Activated CD4-positive, alpha-beta memory T cell treated with anti-CD3 and anti-CD28 coated beads for 36 hours (primary cell): ENCODE measurements at regions not wholly inside any gene's neighbourhood (a gene's known extent, or its start where the extent isn't known, plus 50 kb on each side); places are given as distances from the start of the nearest gene placed in this dataset.

Source experiments
- CTCF ChIA-PET: fragments of 350-600 bp; sonication (Branson Sonifier 250); formaldehyde crosslinking; loops from one replicate; lab custom pipeline; 2021; ENCODE audit warnings: antibody characterized with exemption, inconsistent platforms; lab: Charles Lee
- POLR2A ChIA-PET: fragments of 350-600 bp; sonication (Branson Sonifier 250); formaldehyde crosslinking; loops from one replicate; lab custom pipeline; 2021; ENCODE audit warnings: antibody characterized with exemption; lab: Charles Lee
- DNase-seq: peaks from one replicate; pipeline ENCODE4 v3.0.0-alpha.2; 2020
- H3K27ac Mint-ChIP-seq: one replicate; pipeline ENCODE4 v1.8.0; 2021; ENCODE audit warnings: mixed read lengths
- H3K27me3 Mint-ChIP-seq: one replicate; pipeline ENCODE4 v1.8.0; 2021; ENCODE audit warnings: mixed read lengths
- H3K36me3 Mint-ChIP-seq: one replicate; pipeline ENCODE4 v1.8.0; 2021; ENCODE audit warnings: mixed read lengths
- H3K4me1 Mint-ChIP-seq: one replicate; pipeline ENCODE4 v1.8.0; 2021; ENCODE audit warnings: low read depth, mixed read lengths
- H3K4me3 Mint-ChIP-seq: one replicate; pipeline ENCODE4 v1.8.0; 2021; ENCODE audit warnings: mild to moderate bottlenecking, mixed read lengths
- H3K9me3 Mint-ChIP-seq: one replicate; pipeline ENCODE4 v1.8.0; 2021; ENCODE audit warnings: mixed read lengths
- intact Hi-C: fragments of 100-400 bp; cut with micrococcal nuclease; formaldehyde crosslinking; loops from one replicate; pipeline ENCODE4 v1.15.1; 2023

- H3K27me3 Mint-ChIP-seq = no peaks in the 10 kb centered on the region
- POLR2A ChIA-PET = no interaction called here
- no peak overlapping the region for H3K27ac Mint-ChIP-seq
- H3K4me3 Mint-ChIP-seq = no peak overlapping the region
- peaks cover 5% of the 10 kb centered on the region for H3K9me3 Mint-ChIP-seq
- intact Hi-C loops = no loop called here
- CTCF ChIA-PET = no interaction called here
- H3K36me3 Mint-ChIP-seq = no peaks in the 10 kb centered on the region
- DNase-seq = no peak
- H3K4me1 Mint-ChIP-seq = no peaks in the 10 kb centered on the region
These were observed 291.6 kb upstream of the SEMA3C start for GRCh38 chr7:81210137-81211064.

GRCh38 chr7:81209059-81209458, 290.2 kb upstream of the SEMA3C start:
- CTCF ChIA-PET = no interaction called here
- no peaks in the 10 kb centered on the region for H3K36me3 Mint-ChIP-seq
- DNase-seq = no peak
- no peaks in the 10 kb centered on the region for H3K4me1 Mint-ChIP-seq
- peaks cover 8% of the 10 kb centered on the region for H3K9me3 Mint-ChIP-seq
- H3K4me3 Mint-ChIP-seq = no peak overlapping the region
- no peaks in the 10 kb centered on the region for H3K27me3 Mint-ChIP-seq
- intact Hi-C loops = no loop called here
- no peak overlapping the region for H3K27ac Mint-ChIP-seq
- POLR2A ChIA-PET = no interaction called here

- H3K27ac Mint-ChIP-seq = no peak overlapping the region
- no peaks in the 10 kb centered on the region for H3K4me1 Mint-ChIP-seq
- ChIA-PET CTCF (no interaction called here), POLR2A (no interaction called here)
- no peak overlapping the region for H3K4me3 Mint-ChIP-seq
- DNase-seq = no peak
- peaks cover 12% of the 10 kb centered on the region for H3K9me3 Mint-ChIP-seq
- H3K27me3 Mint-ChIP-seq = no peaks in the 10 kb centered on the region
- H3K36me3 Mint-ChIP-seq = no peaks in the 10 kb centered on the region
- intact Hi-C loops = no loop called here
These were observed 288.9 kb upstream of the SEMA3C start for GRCh38 chr7:81207801-81208200.

GRCh38 chr7:81206667-81207360, 288.0 kb upstream of the SEMA3C start:
- intact Hi-C loops = no loop called here

GRCh38 chr7:81206217-81206616, 287.4 kb upstream of the SEMA3C start:
- no peaks in the 10 kb centered on the region for H3K4me1 Mint-ChIP-seq
- H3K36me3 Mint-ChIP-seq = no peaks in the 10 kb centered on the region
- no peaks in the 10 kb centered on the region for H3K27me3 Mint-ChIP-seq
- no peak overlapping the region for H3K4me3 Mint-ChIP-seq
- DNase-seq = no peak
- POLR2A ChIA-PET = no interaction called here
- CTCF ChIA-PET = no interaction called here
- intact Hi-C loops = no loop called here
- H3K9me3 Mint-ChIP-seq = peaks cover 12% of the 10 kb centered on the region
- H3K27ac Mint-ChIP-seq = no peak overlapping the region

More at GRCh38 chr7:81206667-81207360, 288.0 kb upstream of the SEMA3C start:
- ChIA-PET POLR2A (no interaction called here), CTCF (no interaction called here)
- Mint-ChIP-seq H3K36me3 (no peaks in the 10 kb centered on the region), H3K4me3 (no peak overlapping the region), H3K27me3 (no peaks in the 10 kb centered on the region), H3K9me3 (peaks cover 12% of the 10 kb centered on the region), H3K4me1 (no peaks in the 10 kb centered on the region), H3K27ac (no peak overlapping the region)
- no peak for DNase-seq

- intact Hi-C loops = no loop called here
- no peaks in the 10 kb centered on the region for H3K4me1 Mint-ChIP-seq
- no peaks in the 10 kb centered on the region for H3K36me3 Mint-ChIP-seq
- ChIA-PET CTCF (no interaction called here), POLR2A (no interaction called here)
- H3K27me3 Mint-ChIP-seq = no peaks in the 10 kb centered on the region
- peaks cover 11% of the 10 kb centered on the region for H3K9me3 Mint-ChIP-seq
- DNase-seq = no peak
- H3K4me3 Mint-ChIP-seq = no peak overlapping the region
- no peak overlapping the region for H3K27ac Mint-ChIP-seq
These were observed 282.3 kb upstream of the SEMA3C start for GRCh38 chr7:81201188-81201587.

- intact Hi-C loops = no loop called here
- H3K36me3 Mint-ChIP-seq = no peaks in the 10 kb centered on the region
- CTCF ChIA-PET = no interaction called here
- H3K9me3 Mint-ChIP-seq = peaks cover 5% of the 10 kb centered on the region
- no peak overlapping the region for H3K27ac Mint-ChIP-seq
- no peak overlapping the region for H3K4me3 Mint-ChIP-seq
- DNase-seq = no peak
- POLR2A ChIA-PET = no interaction called here
- H3K4me1 Mint-ChIP-seq = no peaks in the 10 kb centered on the region
- no peaks in the 10 kb centered on the region for H3K27me3 Mint-ChIP-seq
These were observed 279.9 kb upstream of the SEMA3C start for GRCh38 chr7:81198766-81199165.

- no peak overlapping the region for H3K4me3 Mint-ChIP-seq
These were observed 278.4 kb upstream of the SEMA3C start for GRCh38 chr7:81197266-81197665.

GRCh38 chr7:81195033-81195432, 276.2 kb upstream of the SEMA3C start:
- Mint-ChIP-seq H3K36me3 (no peaks in the 10 kb centered on the region), H3K9me3 (peaks cover 10% of the 10 kb centered on the region), H3K4me1 (no peaks in the 10 kb centered on the region), H3K27ac (no peak overlapping the region), H3K4me3 (no peak overlapping the region), H3K27me3 (no peaks in the 10 kb centered on the region)
- CTCF ChIA-PET = interaction anchor here (0.7 kb wide), 1 partner anchor 152 kb away, joined by 4 read pairs; no protein-coding TSS in a partner anchor
- POLR2A ChIA-PET = no interaction called here
- intact Hi-C loops = no loop called here
- DNase-seq = no peak

More at GRCh38 chr7:81197266-81197665, 278.4 kb upstream of the SEMA3C start:
- no peaks in the 10 kb centered on the region for H3K36me3 Mint-ChIP-seq
- no peaks in the 10 kb centered on the region for H3K27me3 Mint-ChIP-seq
- H3K27ac Mint-ChIP-seq = no peak overlapping the region
- POLR2A ChIA-PET = no interaction called here
- H3K4me1 Mint-ChIP-seq = no peaks in the 10 kb centered on the region
- DNase-seq = no peak
- intact Hi-C loops = no loop called here
- H3K9me3 Mint-ChIP-seq = peaks cover 4% of the 10 kb centered on the region
- CTCF ChIA-PET = no interaction called here

GRCh38 chr7:81190997-81191768, 272.3 kb upstream of the SEMA3C start:
- H3K9me3 Mint-ChIP-seq = peaks cover 12% of the 10 kb centered on the region
- POLR2A ChIA-PET = no interaction called here

GRCh38 chr7:81187753-81188152, 268.9 kb upstream of the SEMA3C start:
- Mint-ChIP-seq H3K27ac (no peak overlapping the region), H3K4me3 (no peak overlapping the region), H3K36me3 (no peaks in the 10 kb centered on the region), H3K4me1 (no peaks in the 10 kb centered on the region), H3K9me3 (peaks cover 10% of the 10 kb centered on the region), H3K27me3 (no peaks in the 10 kb centered on the region)
- POLR2A ChIA-PET = no interaction called here
- CTCF ChIA-PET = no interaction called here
- intact Hi-C loops = no loop called here
- no peak for DNase-seq

More at GRCh38 chr7:81190997-81191768, 272.3 kb upstream of the SEMA3C start:
- CTCF ChIA-PET = no interaction called here
- no peaks in the 10 kb centered on the region for H3K36me3 Mint-ChIP-seq
- no peak overlapping the region for H3K4me3 Mint-ChIP-seq
- no peaks in the 10 kb centered on the region for H3K4me1 Mint-ChIP-seq
- no peak for DNase-seq
- intact Hi-C loops = no loop called here
- H3K27ac Mint-ChIP-seq = no peak overlapping the region
- H3K27me3 Mint-ChIP-seq = no peaks in the 10 kb centered on the region

- H3K9me3 Mint-ChIP-seq = peaks cover 10% of the 10 kb centered on the region
- H3K27me3 Mint-ChIP-seq = no peaks in the 10 kb centered on the region
- H3K36me3 Mint-ChIP-seq = no peaks in the 10 kb centered on the region
- no peak for DNase-seq
- H3K27ac Mint-ChIP-seq = no peak overlapping the region
- ChIA-PET POLR2A (no interaction called here), CTCF (no interaction called here)
- intact Hi-C loops = no loop called here
- H3K4me1 Mint-ChIP-seq = no peaks in the 10 kb centered on the region
- no peak overlapping the region for H3K4me3 Mint-ChIP-seq
These were observed 267.8 kb upstream of the SEMA3C start for GRCh38 chr7:81186691-81187090.
